NCI-H2171 (cell line): ENCODE measurements at regions not wholly inside any gene's neighbourhood (a gene's known extent, or its start where the extent isn't known, plus 50 kb on each side); places are given as distances from the start of the nearest gene placed in this dataset.

Source experiments
- DNase-seq: peaks from one replicate; lab custom pipeline; 2025; lab: John Stamatoyannopoulos, UW

DNA sequence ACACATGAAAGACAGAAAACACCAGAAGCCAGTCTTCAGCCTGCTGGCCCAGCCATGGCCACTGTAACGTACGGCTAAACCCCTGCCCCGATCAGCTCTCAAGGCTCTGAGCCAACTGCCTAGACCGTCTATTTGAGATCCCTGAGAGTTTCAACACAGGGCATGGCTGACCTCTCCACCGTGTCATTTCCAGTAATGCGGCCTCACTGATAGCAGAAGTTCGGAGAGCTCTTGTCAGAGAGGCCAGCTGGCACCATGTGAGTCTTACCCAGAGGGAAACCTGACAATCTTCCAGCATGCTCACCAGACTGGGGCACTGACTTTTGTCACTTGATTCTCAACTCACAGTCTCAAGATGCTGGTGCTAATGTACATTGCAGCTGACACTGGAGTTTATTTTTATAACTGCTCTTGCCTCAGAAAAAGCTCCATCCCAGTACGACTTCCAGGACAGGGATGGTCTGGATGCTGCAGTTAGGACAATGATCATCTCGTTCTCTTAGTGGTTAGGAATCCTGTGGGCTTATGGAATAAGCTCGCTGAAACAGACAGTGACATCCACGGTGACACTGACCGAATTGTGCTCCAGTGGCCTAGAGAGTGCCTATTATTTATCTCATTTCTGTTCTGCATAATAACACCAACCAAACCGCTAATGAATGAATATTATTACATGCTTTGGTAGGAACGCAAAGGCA, 372.7 kb downstream of the ICE1 start:
- DNase-seq = no peak

GRCh38 chr5:5794118-5794560, 371.7 kb downstream of the ICE1 start:
- no peak for DNase-seq

DNA sequence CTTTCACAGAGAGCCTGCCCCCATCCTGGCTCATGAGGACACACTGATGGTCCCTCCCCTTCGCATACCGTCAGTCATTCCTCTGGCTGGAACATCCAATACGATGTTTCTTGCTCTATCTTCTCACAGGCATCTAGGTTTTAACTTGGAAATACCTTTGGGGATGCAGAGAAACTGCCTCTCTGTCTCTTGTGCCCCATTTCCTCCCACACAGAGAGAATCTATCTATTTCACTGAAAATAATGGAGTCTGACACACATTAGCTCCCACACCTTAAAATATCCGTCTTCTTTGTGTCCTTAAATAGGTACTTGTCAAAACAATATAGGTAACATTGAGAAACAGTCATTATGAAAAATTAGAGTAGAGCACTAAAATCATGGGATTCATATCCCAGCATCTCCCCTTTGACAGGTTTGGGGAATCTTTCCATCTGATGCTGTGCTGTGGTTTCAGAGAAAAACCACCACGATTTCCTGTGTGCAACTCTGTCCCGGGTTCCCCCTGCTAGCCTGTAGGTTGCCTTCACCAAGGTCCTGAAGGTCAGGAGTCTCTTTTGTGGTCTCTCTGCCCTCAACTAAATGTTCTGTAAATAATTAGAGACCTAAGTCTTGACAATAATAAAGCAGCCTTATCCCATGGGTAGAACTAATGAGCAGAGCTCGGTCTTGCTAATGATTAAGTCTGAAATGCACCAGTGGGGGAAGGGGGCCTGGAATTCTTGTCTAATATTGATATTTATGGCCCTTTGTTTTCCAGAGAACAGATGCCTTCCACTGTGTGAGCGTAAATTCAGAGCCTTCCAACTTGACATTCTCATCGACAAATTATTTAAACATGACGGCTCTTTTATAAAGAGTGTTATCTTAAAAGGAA, 371.0 kb downstream of the ICE1 start:
- DNase-seq = no peak

DNA sequence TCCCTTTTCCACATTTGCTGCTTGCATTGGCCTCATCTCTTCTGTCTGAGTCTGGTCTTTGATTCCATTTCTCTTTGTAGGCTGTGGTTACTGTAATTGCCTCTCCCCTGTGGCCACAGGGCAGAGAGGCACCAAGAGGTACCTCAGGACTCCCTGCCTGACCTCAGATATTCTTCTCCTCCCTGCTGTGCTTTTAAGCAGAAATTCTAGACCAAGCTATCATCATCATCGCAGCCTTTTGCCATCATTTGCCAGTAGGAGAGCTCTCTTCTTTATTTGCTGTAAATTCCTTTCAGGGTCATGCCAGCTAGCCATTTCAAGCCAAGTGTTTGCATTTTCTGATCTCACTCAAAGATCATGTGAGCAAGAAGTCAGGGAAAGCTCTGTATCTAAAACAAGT, 369.6 kb downstream of the ICE1 start:
- no peak for DNase-seq

DNA sequence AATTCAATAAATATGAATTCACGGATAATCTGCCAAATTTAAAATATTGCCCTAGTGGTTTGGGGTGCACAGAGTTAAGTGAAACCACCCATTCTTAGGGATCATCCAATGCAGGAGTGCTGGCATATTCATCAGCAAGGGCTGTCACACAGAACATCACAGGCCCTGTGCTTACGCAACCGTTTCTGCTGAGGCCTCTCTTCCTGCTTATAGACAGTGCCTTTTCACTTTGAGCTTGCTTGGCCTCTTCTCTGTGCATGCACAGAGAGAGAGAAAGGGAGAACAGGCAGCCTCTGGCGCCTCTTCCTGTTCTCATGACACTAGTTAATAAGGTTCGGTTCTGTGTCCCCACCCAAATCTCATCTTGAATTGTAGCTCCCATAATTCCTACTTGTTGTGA, 366.3 kb downstream of the ICE1 start:
- DNase-seq = no peak

GRCh38 chr5:5787373-5787772, 364.9 kb downstream of the ICE1 start:
- DNase-seq = no peak

GRCh38 chr5:5784101-5784500, 361.6 kb downstream of the ICE1 start:
- DNase-seq = no peak

DNA sequence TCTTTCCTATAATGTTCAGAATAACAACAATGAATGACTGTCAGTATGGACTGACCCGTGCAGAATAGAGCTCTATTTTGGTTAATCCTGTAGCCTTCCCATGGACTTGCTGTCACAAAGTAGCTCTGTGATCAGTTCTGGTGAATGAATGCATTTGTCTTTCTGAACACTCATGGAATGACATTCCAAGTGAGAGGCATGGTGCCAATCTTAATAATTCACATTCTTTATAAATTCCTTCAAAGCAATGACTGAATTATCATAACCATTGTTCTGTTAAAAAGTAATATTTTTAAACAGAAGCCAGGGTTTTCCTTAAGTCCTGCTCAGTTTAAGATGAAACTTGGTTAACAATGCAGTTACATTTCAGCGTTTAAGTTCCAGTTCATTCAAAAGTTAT, 360.5 kb downstream of the ICE1 start:
- no peak for DNase-seq

DNA sequence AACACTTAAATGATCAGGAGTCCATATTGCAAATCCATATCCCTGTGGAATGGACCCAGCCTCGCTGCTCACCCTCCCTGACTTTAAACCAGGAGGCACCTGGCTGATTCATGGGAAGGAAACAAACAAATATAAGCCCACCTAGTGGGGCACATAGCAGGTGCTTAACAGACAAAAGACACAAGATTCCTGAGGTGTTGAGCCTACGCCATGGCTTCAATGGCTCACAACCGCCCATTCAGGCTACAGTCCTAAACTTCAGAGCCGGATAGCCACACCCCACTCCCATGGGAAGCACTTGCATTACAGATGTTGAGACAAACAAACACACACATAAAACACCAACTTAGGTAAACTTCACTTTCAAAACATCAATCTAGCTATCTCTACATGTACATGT, 359.9 kb downstream of the ICE1 start:
- no peak for DNase-seq

GRCh38 chr5:5781335-5781734, 358.9 kb downstream of the ICE1 start:
- DNase-seq = no peak

DNA sequence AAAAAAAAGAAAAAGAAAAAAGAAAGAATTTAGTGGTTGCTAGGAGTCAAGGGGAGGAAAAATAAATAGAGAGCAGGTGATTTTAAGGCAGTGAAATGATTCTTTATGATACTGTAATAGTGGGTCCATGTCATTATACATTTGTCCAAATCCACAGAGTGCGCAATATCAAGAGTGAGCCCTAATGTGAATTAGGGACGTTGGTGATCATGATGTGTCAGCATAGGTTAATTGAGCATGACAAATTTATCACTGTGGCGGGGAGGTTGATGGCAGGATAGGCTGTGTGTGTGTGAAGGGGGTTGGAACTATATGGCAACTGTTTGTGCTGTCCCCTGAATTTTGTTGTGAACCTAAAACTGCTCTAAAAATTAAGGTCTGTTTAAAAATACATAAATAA, 357.8 kb downstream of the ICE1 start:
- DNase-seq = no peak

DNA sequence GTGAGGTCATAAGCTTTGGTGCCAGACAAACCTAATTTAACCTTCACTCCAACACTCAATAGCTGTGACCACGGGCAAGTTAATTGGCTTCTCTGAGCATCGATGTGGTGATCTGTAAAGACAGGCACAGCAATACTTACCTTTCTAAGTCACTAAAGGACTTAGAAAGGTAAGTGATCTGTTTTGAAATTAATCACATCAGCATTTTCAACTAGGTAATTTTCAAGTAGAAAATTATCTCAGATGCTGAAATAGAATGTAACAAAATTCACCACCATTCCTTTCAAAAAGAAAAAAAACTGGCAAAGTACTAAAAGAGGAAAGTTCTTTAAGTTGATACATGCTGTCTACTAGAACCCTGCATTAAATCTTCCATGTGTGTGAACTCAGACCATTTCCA, 354.5 kb downstream of the ICE1 start:
- no peak for DNase-seq

DNA sequence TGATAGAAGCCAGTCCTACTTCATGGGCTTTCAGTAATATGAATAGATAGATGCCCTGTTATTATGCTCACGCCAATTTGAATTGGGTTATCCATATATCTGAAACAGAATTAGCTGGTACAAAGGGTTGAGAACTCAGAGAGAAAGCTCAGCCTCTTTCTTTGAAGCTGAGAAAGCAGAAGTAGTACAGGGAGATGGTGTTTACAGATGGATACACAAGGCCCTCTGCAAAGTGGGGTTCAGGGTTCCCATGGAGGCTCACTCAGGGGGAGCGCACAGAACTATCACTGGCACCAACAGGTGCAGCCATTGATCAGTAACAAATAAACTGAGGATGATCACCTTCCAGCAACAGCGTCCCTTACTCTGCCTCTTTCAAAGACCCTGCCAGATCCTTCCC, 349.7 kb downstream of the ICE1 start:
- DNase-seq = no peak

- DNase-seq = no peak
Observed at GRCh38 chr5:5770825-5771224, 348.3 kb downstream of the ICE1 start.

DNA sequence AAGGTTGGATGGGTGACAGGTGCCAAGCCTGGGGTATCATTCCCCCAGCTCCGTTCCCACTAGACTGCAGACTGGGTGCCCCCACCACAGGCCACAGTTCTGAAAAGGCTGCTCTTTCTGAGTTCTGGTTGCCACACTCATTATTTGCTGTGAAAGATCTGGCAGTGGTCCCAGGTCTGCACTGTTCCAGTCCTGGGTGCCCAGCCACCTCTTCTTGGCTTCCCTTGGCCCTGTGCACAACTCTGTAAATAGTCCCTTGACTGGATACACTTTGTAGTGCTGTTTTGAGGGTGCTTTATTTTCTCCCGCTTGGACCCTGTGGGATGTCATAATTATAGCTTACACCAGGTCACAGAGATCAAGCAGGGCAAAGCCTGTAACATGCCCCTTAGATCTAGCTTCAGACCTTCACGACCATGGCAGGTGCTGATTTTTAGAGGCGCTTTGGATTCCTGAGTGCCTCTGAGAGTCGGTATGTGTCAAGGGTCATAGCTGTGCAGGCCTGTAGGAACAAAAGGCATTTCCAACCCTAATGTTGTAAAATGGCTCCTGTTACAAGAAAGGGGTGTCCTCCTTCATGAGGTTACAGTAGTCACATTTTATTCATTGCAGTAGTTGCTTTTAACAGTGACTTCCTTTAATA, 344.9 kb downstream of the ICE1 start:
- no peak for DNase-seq

GRCh38 chr5:5765066-5765850, 342.8 kb downstream of the ICE1 start:
- DNase-seq = no peak

GRCh38 chr5:5764246-5764645, 341.8 kb downstream of the ICE1 start:
- DNase-seq = no peak

- no peak for DNase-seq
Observed at GRCh38 chr5:5756762-5757161, 334.3 kb downstream of the ICE1 start.

- DNase-seq = no peak
Observed at GRCh38 chr5:5755888-5756287, 333.4 kb downstream of the ICE1 start.

GRCh38 chr5:5752844-5753243, 330.4 kb downstream of the ICE1 start:
- DNase-seq = no peak

DNA sequence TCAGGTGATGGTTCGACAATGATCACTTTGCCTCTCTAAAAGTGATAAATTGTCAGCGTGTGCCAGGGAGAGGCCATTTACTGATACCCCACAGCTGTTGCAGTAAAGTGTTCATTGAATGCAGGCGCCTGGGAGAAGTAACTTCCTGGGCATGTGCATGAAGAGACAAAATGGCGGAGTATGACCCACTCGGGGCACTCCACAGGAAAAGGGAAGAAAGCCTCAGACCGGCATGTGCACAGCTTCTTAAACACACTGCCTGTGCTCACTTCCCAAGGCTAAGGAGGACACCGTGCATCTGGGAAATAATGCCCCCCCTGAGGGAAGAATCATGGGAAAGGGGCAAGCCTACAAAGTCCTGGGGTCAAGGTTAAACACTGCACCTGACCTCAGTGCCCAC, 329.5 kb downstream of the ICE1 start:
- no peak for DNase-seq

DNA sequence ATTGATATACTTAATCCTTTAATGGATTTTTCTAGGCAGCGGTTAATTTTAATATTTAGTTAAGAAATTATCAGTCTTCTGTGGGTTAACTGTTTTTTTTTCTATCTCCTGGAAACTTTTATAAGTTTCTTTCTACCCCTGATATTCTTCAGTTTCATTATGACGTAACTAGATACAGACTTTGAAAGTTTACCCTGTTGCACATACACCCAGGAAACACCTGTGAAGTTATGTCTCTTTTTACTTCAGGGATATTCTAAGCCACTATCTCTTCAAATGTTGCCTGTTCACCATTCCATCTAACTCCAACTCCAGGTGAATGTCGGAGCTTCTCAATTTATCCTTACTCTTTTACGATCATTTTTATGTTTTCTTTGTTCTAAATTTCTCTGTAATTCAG, 329.0 kb downstream of the ICE1 start:
- DNase-seq = no peak
